ENCODE measurements at regions not wholly inside any gene's neighbourhood (a gene's known extent, or its start where the extent isn't known, plus 50 kb on each side); places are given as distances from the start of the nearest gene placed in this dataset.

GRCh38 chr4:19408490-19408889 is 843.2 kb upstream of the SLIT2 start:
- TF ChIP-seq POLR2AphosphoS5 (IDR thresholded peaks at IDR 0.05; ENCODE audit: low read depth, low read length) (no peak), CTCF (IDR thresholded peaks at IDR 0.05) (no peak), TCF7L2 (IDR thresholded peaks at IDR 0.05; ENCODE audit: low read depth, low read length) (no peak)

Measured in Panc1 (cell line).